ENCODE measurements at regions not wholly inside any gene's neighbourhood (a gene's known extent, or its start where the extent isn't known, plus 50 kb on each side); places are given as distances from the start of the nearest gene placed in this dataset.

DNA sequence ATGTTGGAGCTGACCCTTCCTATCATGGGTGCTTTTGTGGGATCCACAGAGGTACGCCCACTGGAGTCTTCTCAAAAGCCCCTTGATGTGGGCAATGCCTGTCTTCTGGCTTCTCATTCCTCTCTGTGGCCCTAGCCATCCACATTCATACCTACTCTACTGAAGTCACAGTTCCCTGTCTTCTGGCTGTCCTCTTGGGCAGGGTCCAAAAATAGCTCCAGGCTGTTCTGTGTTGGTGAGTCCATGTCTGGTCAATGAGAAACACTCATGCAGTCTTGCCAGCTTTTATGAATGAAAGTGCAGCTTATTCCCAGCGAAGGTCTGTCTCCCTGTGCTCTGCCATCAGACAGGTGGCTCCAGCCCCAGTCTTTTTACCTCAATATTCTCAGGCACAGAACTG lies 135.9 kb upstream of the MDM1 start:
- no peak for TF ChIP-seq POLR2A (IDR thresholded peaks at IDR 0.05; ENCODE audit: low read depth, low read length)
- DNase-seq (ENCODE audit: insufficient read length, low spot score) (no peak), FAIRE-seq (no peak)

DNA sequence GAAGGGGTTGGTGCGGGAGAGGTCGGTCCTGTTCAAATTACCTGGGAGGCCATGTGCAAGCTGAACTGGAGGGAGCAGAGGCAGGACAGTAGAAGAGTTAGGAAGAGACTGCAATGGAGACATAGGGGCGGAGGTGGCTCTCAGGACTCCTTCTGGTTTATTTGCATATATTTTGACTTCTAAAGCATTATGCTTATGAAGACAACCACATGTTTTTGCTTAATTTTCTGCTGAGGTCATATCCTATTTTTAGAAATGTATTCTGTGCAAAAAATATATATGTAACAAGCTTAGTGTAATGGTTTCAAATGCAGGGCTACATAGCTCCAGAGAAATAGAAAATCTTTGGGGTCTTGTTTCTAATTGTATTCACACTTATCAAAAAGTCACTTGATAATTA lies 137.0 kb upstream of the MDM1 start:
- no peak for TF ChIP-seq POLR2A (IDR thresholded peaks at IDR 0.05; ENCODE audit: low read depth, low read length)
- DNase-seq (ENCODE audit: insufficient read length, low spot score) (no peak), FAIRE-seq (no peak)

DNA sequence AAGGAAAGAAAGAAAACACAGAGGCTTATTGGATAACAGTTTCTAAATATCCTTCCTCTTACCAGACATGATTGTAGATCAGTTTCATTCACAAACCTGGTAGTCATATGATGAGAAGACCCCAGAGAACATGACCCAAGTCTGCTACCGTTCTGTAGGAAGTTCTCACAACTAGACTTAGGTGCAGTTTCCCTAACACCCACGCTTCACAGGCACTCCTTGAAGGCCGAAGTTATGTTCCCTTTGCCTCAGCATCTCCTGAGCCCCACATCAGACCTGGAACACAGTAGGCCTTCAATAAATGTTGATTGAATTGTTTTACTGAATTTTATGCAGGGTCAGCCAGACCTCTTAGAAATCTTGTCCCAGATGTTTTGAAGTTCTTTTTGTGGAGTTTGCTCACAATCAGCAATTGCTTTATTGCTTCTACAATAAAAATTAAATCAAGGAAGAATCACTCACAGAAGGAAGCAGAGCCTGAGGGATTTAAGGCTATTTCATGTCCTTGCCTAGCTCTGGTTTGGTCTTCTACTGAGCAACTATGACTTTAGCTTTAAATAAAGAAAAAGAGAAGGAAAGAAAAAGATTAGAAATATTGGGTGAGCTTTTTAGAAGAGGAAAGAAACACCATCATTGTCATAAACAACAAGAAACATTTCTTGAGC lies 138.6 kb upstream of the MDM1 start:
- no peak for DNase-seq (ENCODE audit: insufficient read length, low spot score)

GRCh38 chr12:68474467-68475204 lies 136.1 kb upstream of the RAP1B start:
- DNase-seq (ENCODE audit: insufficient read length, low spot score) (no peak), FAIRE-seq (no peak)
- no peak for TF ChIP-seq POLR2A (IDR thresholded peaks at IDR 0.05; ENCODE audit: low read depth, low read length)

More for the DNA sequence above, 138.6 kb upstream of the MDM1 start:
- FAIRE-seq, result no peak
- no peak for TF ChIP-seq POLR2A (IDR thresholded peaks at IDR 0.05; ENCODE audit: low read depth, low read length)

DNA sequence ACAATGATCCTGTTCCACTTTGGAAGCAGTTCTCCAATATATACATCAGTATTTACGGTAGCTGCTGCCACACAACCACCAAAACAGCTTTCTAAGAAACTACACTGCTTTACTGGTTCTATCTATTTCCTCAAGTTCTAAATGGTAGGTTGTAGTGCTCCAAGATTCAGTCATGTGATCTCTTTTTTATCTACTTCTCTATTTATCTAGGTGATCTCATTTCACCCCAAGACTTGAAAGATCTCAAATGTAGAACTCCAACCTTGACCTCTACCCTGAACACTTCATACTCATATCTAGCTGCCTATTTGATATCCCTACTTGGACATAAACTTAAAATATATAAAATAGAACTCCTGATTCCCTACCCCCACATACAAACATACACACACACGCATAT lies 133.9 kb upstream of the RAP1B start:
- FAIRE-seq, result no peak
- no peak for DNase-seq (ENCODE audit: insufficient read length, low spot score)
- TF ChIP-seq POLR2A (IDR thresholded peaks at IDR 0.05; ENCODE audit: low read depth, low read length), result no peak

DNA sequence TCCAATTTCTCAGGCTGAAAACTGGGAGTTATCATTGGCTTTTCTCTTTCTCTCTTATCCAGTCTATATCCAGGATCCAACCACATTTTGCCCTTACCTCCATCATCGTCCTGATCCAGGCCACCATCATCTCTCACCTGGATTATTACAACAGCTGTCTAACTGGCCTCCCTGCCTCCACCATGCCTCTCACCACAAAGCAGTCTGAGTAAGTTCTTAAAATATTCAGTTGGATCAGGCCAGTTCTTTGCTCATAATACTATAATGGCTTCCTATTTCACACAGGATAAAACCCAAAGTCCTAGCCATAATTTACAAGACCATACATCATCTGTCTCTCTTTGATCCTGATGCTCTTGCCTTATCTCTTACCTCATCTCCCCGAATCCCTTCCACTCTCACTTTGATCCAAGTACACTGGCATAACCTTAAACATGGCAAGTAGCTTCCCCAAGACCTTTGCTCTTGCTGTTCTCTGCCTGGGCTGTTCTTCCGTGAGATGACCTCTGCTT lies 133.4 kb upstream of the RAP1B start:
- no peak for TF ChIP-seq POLR2A (IDR thresholded peaks at IDR 0.05; ENCODE audit: low read depth, low read length)
- FAIRE-seq (no peak), DNase-seq (ENCODE audit: insufficient read length, low spot score) (no peak)

DNA sequence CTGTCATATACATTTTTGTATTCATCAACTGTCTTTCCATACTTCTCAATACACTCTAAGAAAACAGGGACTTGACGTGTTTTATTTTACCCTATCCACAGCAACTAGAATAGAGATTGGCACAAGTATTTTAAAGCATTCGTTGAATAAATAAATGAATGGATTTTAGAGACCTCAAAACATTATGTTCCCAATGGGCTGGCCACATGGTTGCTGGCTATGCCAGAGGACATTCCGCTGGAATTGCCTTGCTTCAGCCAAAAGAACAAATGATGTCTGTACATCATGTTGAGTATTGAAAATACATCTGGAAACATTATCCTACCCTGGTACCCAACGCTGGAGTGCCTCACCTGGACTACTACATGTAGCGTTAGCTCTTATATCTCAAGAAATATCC lies 132.8 kb upstream of the RAP1B start:
- DNase-seq (ENCODE audit: insufficient read length, low spot score) (no peak), FAIRE-seq (no peak)
- TF ChIP-seq POLR2A (IDR thresholded peaks at IDR 0.05; ENCODE audit: low read depth, low read length), result no peak

- no peak for TF ChIP-seq POLR2A (IDR thresholded peaks at IDR 0.05; ENCODE audit: low read depth, low read length)
- DNase-seq (ENCODE audit: insufficient read length, low spot score) (no peak), FAIRE-seq (no peak)
Measured at GRCh38 chr12:68478516-68479260, 132.0 kb upstream of the RAP1B start.

DNA sequence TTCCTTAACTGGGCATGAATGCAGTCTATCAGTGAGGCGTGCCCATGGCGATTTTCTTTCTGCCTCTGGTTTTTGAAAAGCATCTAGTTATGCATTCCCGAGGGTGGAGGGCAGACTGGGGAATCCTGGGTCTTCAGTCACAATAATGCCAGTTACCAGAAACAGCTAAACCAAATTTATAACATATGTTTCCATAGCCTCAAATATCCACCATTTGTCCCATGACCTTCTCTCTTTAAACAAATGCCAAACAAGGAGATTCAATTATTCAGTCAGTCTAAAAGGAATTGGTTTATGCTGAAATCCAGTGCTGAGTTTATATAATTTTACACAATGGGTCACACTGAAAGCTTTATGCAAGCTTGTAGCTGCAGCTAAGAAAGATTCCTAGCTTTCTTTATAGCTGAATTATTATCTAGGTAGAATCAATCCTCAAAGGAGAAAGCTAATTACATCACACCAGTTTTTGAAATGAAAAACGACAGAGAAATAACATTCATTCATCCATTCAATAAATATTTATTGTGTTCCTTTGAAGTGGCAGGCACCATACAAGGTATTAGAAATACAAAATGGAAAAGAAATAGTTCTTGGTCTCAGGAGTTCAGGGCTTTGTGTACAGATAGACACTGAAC lies 131.3 kb upstream of the RAP1B start:
- no peak for TF ChIP-seq POLR2A (IDR thresholded peaks at IDR 0.05; ENCODE audit: low read depth, low read length)
- FAIRE-seq (no peak), DNase-seq (ENCODE audit: insufficient read length, low spot score) (no peak)

- no peak for TF ChIP-seq POLR2A (IDR thresholded peaks at IDR 0.05; ENCODE audit: low read depth, low read length)
- no peak for DNase-seq (ENCODE audit: insufficient read length, low spot score)
- no peak for FAIRE-seq
Measured at GRCh38 chr12:68479896-68480291, 130.8 kb upstream of the RAP1B start.

DNA sequence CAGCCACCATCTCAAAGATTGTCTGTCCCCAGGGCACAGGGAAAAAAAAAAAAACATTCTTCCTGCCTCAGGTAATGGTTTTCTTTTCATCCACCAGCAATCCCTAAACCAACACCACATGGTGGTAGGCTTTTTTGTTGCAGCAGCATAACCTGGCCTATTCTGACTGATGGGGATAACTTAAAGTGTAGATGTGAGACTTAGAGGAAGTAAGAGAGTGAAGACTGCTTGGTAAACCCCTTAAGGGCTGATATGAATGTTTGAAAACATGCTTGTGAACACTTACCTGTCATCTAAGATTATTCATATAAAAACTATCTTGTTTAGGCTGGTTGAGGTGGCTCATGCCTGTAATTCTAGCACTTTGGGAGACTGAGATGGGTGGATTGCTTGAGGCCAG lies 130.2 kb upstream of the RAP1B start:
- no peak for TF ChIP-seq POLR2A (IDR thresholded peaks at IDR 0.05; ENCODE audit: low read depth, low read length)
- DNase-seq (ENCODE audit: insufficient read length, low spot score), result no peak
- FAIRE-seq, result no peak

- no peak for TF ChIP-seq POLR2A (IDR thresholded peaks at IDR 0.05; ENCODE audit: low read depth, low read length)
- DNase-seq (ENCODE audit: insufficient read length, low spot score) (no peak), FAIRE-seq (no peak)
Measured at GRCh38 chr12:68481181-68481941, 129.3 kb upstream of the RAP1B start.

DNA sequence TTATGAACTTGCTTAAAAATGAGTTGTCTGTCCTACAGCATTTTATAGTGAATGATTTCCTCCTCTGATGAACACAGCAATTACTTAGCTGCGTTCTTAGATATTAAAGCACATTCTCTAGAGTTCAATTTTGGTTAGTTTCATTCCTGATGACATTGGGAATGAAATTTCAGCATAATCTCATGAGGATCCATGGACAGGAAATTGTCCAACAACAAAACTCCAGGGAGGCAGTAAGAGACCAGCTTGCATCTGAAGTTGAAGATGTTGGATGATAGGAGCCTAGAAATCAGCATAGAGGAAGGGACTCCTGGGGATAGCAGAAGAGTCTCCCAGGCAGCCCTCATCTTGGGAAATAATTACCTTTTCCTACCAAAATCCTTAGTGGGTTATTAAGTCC lies 128.7 kb upstream of the RAP1B start:
- no peak for DNase-seq (ENCODE audit: insufficient read length, low spot score)
- no peak for TF ChIP-seq POLR2A (IDR thresholded peaks at IDR 0.05; ENCODE audit: low read depth, low read length)
- FAIRE-seq, result no peak

Data from H54 (cell line).